Left ventricle myocardium superior (tissue), 1 donor: ENCODE measurements at regions not wholly inside any gene's neighbourhood (a gene's known extent, or its start where the extent isn't known, plus 50 kb on each side); places are given as distances from the start of the nearest gene placed in this dataset.

Experiments
- ATAC-seq: fragments of 200-7000 bp; cut with Tn5 transposase; one replicate; pipeline ENCODE4 v1.9.1; 2020; ENCODE audit warnings: mild to moderate bottlenecking, moderate library complexity
- DNase-seq: peaks from one replicate; pipeline ENCODE4 v3.0.0-alpha.2; 2020
- intact Hi-C: fragments of 100-400 bp; cut with micrococcal nuclease; formaldehyde crosslinking; loops from one replicate; pipeline ENCODE4 v1.11.0; 2022
- donor health status: DM: no; HTN: yes; CAD: no; lungs with severe emphysema.

GRCh38 chr5:88666761-88667495 is 216.1 kb downstream of the MEF2C start:
- intact Hi-C loops = no loop called here
- DNase-seq = no peak
- ATAC-seq = no peak

GRCh38 chr5:88665750-88666215 is 217.2 kb downstream of the MEF2C start:
- DNase-seq = no peak
- intact Hi-C loops = no loop called here
- no peak for ATAC-seq

- no peak for ATAC-seq
- intact Hi-C loops = no loop called here
Measured at GRCh38 chr5:88664645-88665044, 218.3 kb downstream of the MEF2C start.

GRCh38 chr5:88663793-88664216 is 219.2 kb downstream of the MEF2C start:
- DNase-seq (no peak), ATAC-seq (no peak)
- intact Hi-C loops = no loop called here

More at GRCh38 chr5:88664645-88665044, 218.3 kb downstream of the MEF2C start:
- DNase-seq = no peak

- no peak for DNase-seq
- intact Hi-C loops = no loop called here
- ATAC-seq = no peak
Measured at GRCh38 chr5:88662846-88663245, 220.1 kb downstream of the MEF2C start.

GRCh38 chr5:88661806-88662207 is 221.2 kb downstream of the MEF2C start:
- intact Hi-C loops = no loop called here
- DNase-seq = no peak
- ATAC-seq = no peak

- DNase-seq = peak; percentile 43
- intact Hi-C loops = no loop called here
- ATAC-seq = peak; percentile 70
Measured at GRCh38 chr5:88660947-88661805, 221.8 kb downstream of the MEF2C start.

- DNase-seq = no peak
- intact Hi-C loops = no loop called here
- ATAC-seq = no peak
Measured at GRCh38 chr5:88660264-88660946, 222.6 kb downstream of the MEF2C start.

GRCh38 chr5:88659529-88660263 is 223.3 kb downstream of the MEF2C start:
- DNase-seq (no peak), ATAC-seq (no peak)
- intact Hi-C loops = no loop called here

- no peak for ATAC-seq
- no peak for DNase-seq
- intact Hi-C loops = no loop called here
Measured at GRCh38 chr5:88658886-88659285, 224.1 kb downstream of the MEF2C start.

GRCh38 chr5:88657906-88658775 is 224.8 kb downstream of the MEF2C start:
- intact Hi-C loops = no loop called here
- ATAC-seq = no peak
- no peak for DNase-seq

GRCh38 chr5:88657136-88657535 is 225.8 kb downstream of the MEF2C start:
- ATAC-seq (no peak), DNase-seq (no peak)
- intact Hi-C loops = no loop called here

- DNase-seq (no peak), ATAC-seq (no peak)
Measured at GRCh38 chr5:88656221-88656950, 226.6 kb downstream of the MEF2C start.

GRCh38 chr5:88653471-88653870 is 229.5 kb downstream of the MEF2C start:
- no peak for ATAC-seq
- intact Hi-C loops = no loop called here
- no peak for DNase-seq

More at GRCh38 chr5:88656221-88656950, 226.6 kb downstream of the MEF2C start:
- intact Hi-C loops = no loop called here

GRCh38 chr5:88647901-88648300 is 235.1 kb downstream of the MEF2C start:
- ATAC-seq = no peak
- DNase-seq = no peak
- intact Hi-C loops = no loop called here

GRCh38 chr5:88646866-88647265 is 236.1 kb downstream of the MEF2C start:
- DNase-seq (no peak), ATAC-seq (no peak)
- intact Hi-C loops = no loop called here

GRCh38 chr5:88644676-88645075 is 238.3 kb downstream of the MEF2C start:
- intact Hi-C loops = no loop called here
- no peak for DNase-seq
- ATAC-seq = no peak

GRCh38 chr5:88643315-88643714 is 239.7 kb downstream of the MEF2C start:
- ATAC-seq (no peak), DNase-seq (no peak)
- intact Hi-C loops = no loop called here
